GM12873 (cell line): ENCODE measurements at regions not wholly inside any gene's neighbourhood (a gene's known extent, or its start where the extent isn't known, plus 50 kb on each side); places are given as distances from the start of the nearest gene placed in this dataset.

ENCODE experiments used
- CTCF ChIP-seq: IDR thresholded peaks from 2 replicates; pipeline ENCODE4 v1.5.1; 2012; ENCODE audit warnings: low read depth, mild to moderate bottlenecking, moderate library complexity, low read length, control low read depth; ENCODE audit not compliant: insufficient read depth; ENCODE audit errors: missing control alignments

DNA sequence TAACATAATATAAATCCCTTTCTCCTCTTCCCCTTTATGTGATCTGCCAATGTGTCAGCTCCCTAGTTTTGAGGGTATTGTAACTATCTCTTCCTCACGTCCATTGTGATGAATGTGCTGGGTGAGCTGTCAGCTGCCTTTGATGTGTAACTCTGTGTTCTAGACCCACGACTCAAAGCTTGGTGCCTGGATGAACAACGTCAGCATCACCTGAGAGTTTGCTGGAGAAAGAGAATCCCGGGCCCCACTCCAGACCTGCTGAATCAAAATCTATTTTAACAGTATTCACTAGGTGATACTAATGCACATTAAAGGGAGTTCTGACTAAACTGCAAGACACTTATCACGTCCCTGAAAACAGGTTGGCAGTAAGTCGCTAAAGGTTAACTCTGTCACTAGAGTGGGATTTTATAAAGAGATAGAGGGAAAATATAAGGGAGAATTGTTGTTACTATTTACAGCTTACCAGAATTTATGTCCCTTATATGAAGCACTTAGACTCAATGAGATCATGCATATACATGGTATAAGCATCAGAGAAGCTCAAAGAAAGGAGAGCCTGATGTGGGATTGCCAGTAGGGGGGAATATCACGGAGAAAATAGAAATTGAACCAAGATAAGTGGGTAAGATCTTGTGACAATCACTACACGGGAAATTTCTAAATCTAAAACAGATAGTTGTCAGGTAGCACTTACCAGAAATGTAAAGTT is 423.8 kb upstream of the SLC30A5 start:
- TF ChIP-seq CTCF = no peak

GRCh38 chr5:68673106-68673822 is 420.6 kb upstream of the SLC30A5 start:
- TF ChIP-seq CTCF = no peak

DNA sequence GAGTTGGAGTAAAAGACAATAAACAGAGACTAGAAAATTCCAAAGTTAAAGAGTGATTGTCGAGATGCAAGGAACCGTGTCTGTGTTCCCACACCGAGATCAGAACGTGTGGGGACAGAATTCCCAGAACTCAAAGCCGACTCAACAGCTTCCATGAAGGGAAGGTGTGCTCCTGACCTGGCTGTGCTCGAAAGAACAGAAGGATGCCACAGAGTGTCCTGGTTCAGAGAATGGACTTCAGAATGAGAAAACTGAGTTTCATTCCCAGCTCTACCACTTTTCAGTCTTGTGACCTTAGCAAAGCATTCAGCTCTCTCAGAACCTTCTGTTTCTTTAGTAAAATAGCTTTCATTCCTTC is 420.0 kb upstream of the SLC30A5 start:
- no peak for TF ChIP-seq CTCF

DNA sequence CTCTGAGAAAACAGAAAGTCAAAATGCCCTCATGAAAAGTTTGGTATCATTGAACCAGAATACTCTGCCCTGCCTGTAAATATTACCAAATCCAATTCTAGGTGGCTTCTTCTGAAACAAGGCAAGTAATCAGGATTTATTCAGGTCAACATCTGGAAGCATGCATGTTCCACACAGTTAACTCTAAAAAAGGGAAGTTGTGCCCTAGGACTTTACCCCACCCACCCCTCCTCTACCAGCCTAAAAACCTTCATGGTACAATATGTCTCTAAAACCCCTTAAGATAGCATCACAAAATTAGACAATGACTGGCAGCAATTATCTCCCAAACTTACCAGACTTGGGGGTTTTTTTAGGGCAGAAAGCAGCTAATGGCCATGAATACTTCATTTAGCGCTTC is 414.8 kb upstream of the SLC30A5 start:
- TF ChIP-seq CTCF = no peak

DNA sequence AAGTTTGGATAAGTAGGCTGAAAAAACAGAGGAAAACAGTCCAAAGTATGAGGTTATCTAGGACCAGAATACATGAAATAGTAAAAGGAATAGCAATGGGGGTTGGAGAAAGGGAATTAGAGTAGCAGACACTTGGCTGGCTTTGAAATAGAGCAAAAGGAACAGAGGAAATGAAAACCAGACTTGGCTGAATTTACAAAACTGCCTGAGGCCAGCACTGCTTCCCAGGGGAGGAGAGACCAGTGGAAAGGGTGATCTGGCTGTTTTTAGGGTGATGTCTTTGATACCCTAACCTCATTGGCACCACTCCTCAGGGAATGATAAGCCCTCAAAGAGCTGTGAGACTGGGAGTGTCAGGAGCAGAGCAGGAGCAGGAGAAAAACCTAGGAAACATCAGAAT is 413.4 kb upstream of the SLC30A5 start:
- TF ChIP-seq CTCF = no peak

- TF ChIP-seq CTCF = no peak
Observed at GRCh38 chr5:68681929-68682328, 411.9 kb upstream of the SLC30A5 start.

- TF ChIP-seq CTCF = no peak
Observed at GRCh38 chr5:68682400-68683160, 411.2 kb upstream of the SLC30A5 start.
